Cardiac fibroblast (primary cell): ENCODE measurements at regions not wholly inside any gene's neighbourhood (a gene's known extent, or its start where the extent isn't known, plus 50 kb on each side); places are given as distances from the start of the nearest gene placed in this dataset.

Experiments
- DNase-seq, 2 donors: peaks; one replicate each; pipeline versions ENCODE4 v3.0.0 to v3.0.0-alpha.2; 2010; ENCODE audit warnings: low read depth in 2 of 2
- H3K4me3 ChIP-seq, 2 donors: replicated peaks in 1 of 2; 1 replicate in 1 of 2; 2 replicates in 1 of 2; pipeline ENCODE4 v1.5.1; 2011; ENCODE audit warnings: low read depth in 2 of 2, low read length in 2 of 2, mild to moderate bottlenecking in 2 of 2, moderate library complexity in 1 of 2
- CTCF ChIP-seq: IDR thresholded peaks from one replicate; pipeline ENCODE4 v1.5.1; 2011; ENCODE audit warnings: low read depth, mild to moderate bottlenecking, low read length, inconsistent platforms

GRCh38 chr22:46026899-46027210 is 49.9 kb upstream of the WNT7B start:
- H3K4me3 ChIP-seq: peak overlapping the region in 1 of 2 donors; percentile 14
- TF ChIP-seq CTCF: no peak
- no peak for DNase-seq

GRCh38 chr22:46027211-46028105 is 50.5 kb upstream of the WNT7B start:
- no peak for DNase-seq
- peak overlapping the region in 1 of 2 donors; percentile 14 for H3K4me3 ChIP-seq
- TF ChIP-seq CTCF: no peak

GRCh38 chr22:46028106-46028991 is 51.4 kb upstream of the WNT7B start:
- DNase-seq: no peak
- no peak for TF ChIP-seq CTCF
- no peak overlapping the region for H3K4me3 ChIP-seq

GRCh38 chr22:46029036-46029435 is 52.1 kb upstream of the WNT7B start:
- no peak for TF ChIP-seq CTCF
- H3K4me3 ChIP-seq: no peak overlapping the region
- DNase-seq: no peak

GRCh38 chr22:46029574-46030200 is 52.7 kb upstream of the WNT7B start:
- TF ChIP-seq CTCF: no peak
- no peak overlapping the region for H3K4me3 ChIP-seq
- no peak for DNase-seq

GRCh38 chr22:46030231-46030880 is 53.4 kb upstream of the WNT7B start:
- no peak for DNase-seq
- H3K4me3 ChIP-seq: no peak overlapping the region
- no peak for TF ChIP-seq CTCF
